ENCODE measurements at regions not wholly inside any gene's neighbourhood (a gene's known extent, or its start where the extent isn't known, plus 50 kb on each side); places are given as distances from the start of the nearest gene placed in this dataset.

- no peak overlapping the region for H3K4me3 ChIP-seq
- peak in 1 of 4 donors; percentile 25 for ATAC-seq
- no peaks in the 10 kb centered on the region for H3K36me3 ChIP-seq
- no peak overlapping the region for H3K27ac ChIP-seq
- no peaks in the 10 kb centered on the region for H3K27me3 ChIP-seq
- 82 to 89% methylated on average over 6 of the region's 6 CpGs for WGBS, 2 donors
- no peaks in the 10 kb centered on the region for H3K9me3 ChIP-seq
- no peak for DNase-seq
- FAIRE-seq = no peak
- intact Hi-C loops (cut with DNase I) = no loop called here
- no peaks in the 10 kb centered on the region for H3K4me1 ChIP-seq
- TF ChIP-seq CTCF (IDR thresholded peaks at IDR 0.05) = no peak
These were observed 244.0 kb downstream of the SNAPC1 start for GRCh38 chr14:62006116-62006731.

GRCh38 chr14:62015243-62015642, 253.0 kb downstream of the SNAPC1 start:
- H3K27ac ChIP-seq = no peak overlapping the region
- FAIRE-seq (no peak), DNase-seq (no peak), ATAC-seq (no peak)
- 14 to 23% methylated on average over 1 of the region's 1 CpG for WGBS, 2 donors
- intact Hi-C loops (cut with DNase I) = no loop called here
- no peak for TF ChIP-seq CTCF (IDR thresholded peaks at IDR 0.05)
- H3K4me3 ChIP-seq = no peak overlapping the region
- no peaks in the 10 kb centered on the region for H3K4me1 ChIP-seq
- H3K9me3 ChIP-seq = no peaks in the 10 kb centered on the region
- H3K27me3 ChIP-seq = no peaks in the 10 kb centered on the region
- no peaks in the 10 kb centered on the region for H3K36me3 ChIP-seq

- 65 to 72% methylated on average over 2 of the region's 2 CpGs for WGBS, 2 donors
- Histone ChIP-seq H3K4me1 (no peaks in the 10 kb centered on the region), H3K9me3 (no peaks in the 10 kb centered on the region), H3K36me3 (no peaks in the 10 kb centered on the region), H3K27me3 (no peaks in the 10 kb centered on the region), H3K27ac (no peak overlapping the region), H3K4me3 (no peak overlapping the region)
- intact Hi-C loops (cut with DNase I) = no loop called here
- ATAC-seq (no peak), FAIRE-seq (no peak), DNase-seq (no peak)
- TF ChIP-seq CTCF (IDR thresholded peaks at IDR 0.05) = no peak
These were observed 253.7 kb downstream of the SNAPC1 start for GRCh38 chr14:62015945-62016344.

- 84 to 86% methylated on average over 7 of the region's 7 CpGs for WGBS, 2 donors
- peak in 1 of 4 donors; percentile 18 for ATAC-seq
- H3K4me1 ChIP-seq = no peaks in the 10 kb centered on the region
These were observed 255.5 kb downstream of the SNAPC1 start for GRCh38 chr14:62017651-62018230.

More at GRCh38 chr14:62017651-62018230, 255.5 kb downstream of the SNAPC1 start:
- H3K27me3 ChIP-seq = no peaks in the 10 kb centered on the region
- no peaks in the 10 kb centered on the region for H3K9me3 ChIP-seq
- no peaks in the 10 kb centered on the region for H3K36me3 ChIP-seq
- no peak overlapping the region for H3K27ac ChIP-seq
- no peak overlapping the region for H3K4me3 ChIP-seq
- TF ChIP-seq CTCF (IDR thresholded peaks at IDR 0.05) = no peak
- DNase-seq (no peak), FAIRE-seq (no peak)
- intact Hi-C loops (cut with DNase I) = no loop called here
